CD4-positive, alpha-beta T cell treated with Interleukin-12 subunit alpha and Interleukin-12 subunit beta, for 1 hour (primary cell): ENCODE measurements at regions not wholly inside any gene's neighbourhood (a gene's known extent, or its start where the extent isn't known, plus 50 kb on each side); places are given as distances from the start of the nearest gene placed in this dataset.
"Not testable (repeated sequence)": the region's sequence is repeated elsewhere in the genome, so short reads cannot be mapped to it uniquely, and the experiment has no call there.

Experiments used
- DNase-seq: peaks from one replicate; pipeline ENCODE4 v3.0.0-alpha.2; 2020

DNA sequence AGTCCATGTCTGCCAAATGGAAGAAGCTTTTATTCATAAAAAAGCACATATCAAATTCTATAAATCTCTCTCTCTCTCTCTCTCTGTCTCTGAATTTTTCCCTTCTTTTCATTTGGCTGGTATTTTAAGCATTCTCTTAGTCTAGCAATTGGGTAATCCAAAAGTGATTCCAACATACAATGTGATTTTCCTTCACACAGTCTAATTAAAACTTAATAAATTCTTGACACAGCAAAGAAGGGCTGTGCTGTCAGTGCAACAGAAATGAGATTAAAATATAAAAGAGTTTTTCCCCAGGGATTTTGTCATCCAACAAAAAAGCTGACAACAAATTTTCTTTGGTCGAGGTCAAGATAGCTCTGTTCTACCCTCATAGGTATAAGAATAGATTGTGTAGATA lies 216.9 kb downstream of the CENPC start:
- no peak for DNase-seq

DNA sequence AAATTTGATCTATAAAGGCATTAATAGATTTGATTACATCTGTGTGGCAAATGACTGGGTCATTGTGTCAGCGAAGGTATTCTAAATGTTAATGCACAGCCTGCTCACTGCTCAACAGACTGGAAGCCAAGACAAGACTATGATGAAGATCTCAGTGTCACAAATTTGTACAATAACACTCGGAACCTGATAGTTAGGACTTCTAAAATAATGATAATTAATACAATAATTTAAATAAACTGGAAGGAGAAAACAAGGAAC lies 217.4 kb downstream of the CENPC start:
- DNase-seq, result no peak

DNA sequence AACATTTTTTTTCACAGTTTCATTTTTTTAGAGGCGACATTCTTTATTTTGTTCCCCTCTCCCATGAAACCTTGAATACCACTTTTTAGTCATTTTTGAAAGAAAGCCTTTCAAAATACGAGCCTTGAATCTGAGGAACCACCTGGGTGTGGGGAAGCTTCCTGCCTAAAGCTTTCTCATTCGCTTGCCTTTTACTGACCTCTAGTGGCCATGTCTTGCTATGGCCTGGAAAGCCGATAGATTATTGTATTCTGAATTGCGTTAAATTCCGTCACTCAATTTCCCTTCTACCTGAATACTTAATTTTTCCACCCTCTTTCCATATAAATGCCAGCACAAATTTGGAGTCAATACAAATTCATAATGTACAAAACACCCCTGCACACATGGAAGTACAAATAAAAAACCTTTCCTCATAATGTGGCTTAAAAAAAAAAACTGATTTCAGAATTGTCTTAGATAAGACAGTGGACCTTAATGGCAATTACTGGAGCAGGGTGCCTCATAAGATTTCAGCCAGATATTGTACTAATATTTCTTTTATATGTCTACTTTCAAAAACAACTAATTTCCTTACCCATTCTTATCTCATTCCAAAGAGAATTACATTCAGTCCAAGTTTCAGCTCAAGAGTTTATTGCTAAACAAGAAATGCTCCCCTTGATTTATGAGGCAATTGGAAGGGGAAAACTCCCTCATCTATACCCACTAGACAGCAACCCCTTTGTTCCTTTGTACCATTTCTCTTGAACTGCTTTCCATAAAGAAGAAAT lies 217.9 kb downstream of the CENPC start:
- peak; percentile 55 for DNase-seq

DNA sequence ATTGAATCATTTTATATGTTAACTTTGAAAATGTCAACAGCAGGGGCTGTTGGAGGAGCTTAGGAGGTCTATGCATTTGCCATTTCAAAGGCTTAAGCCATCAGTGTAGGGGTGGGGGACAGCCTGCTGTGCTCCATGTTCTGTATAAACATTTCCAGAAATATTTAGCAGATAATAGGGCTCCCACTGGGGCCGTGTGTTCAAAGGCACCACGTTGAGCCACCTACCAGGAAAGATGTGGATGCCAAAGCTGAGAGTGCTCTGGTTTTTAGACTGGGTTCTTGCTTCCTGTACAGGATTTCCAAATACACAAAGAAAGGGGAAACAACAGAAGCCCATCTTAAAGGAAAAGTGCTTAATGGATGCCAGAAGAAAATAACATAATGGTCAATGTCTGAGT lies 219.5 kb downstream of the CENPC start:
- no peak for DNase-seq

DNA sequence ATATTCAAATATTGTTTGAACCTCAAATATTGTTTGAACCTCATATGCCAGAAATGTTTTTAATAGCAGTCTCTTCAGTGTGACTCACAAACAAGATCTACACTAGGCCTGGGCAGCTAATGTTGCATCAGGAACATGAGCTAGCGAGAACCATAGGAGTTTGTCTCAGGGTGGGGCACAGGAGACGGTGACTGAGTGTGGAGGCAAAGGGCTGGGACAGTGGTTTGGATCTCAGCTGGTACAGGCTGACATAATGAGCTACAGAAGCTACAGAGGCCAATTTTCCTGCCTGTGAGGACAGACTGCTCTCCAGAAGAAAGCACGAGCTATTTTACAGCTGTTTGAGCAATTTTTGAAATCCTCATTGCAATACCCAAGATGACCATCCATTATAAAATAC lies 224.7 kb downstream of the CENPC start:
- DNase-seq, result no peak

DNA sequence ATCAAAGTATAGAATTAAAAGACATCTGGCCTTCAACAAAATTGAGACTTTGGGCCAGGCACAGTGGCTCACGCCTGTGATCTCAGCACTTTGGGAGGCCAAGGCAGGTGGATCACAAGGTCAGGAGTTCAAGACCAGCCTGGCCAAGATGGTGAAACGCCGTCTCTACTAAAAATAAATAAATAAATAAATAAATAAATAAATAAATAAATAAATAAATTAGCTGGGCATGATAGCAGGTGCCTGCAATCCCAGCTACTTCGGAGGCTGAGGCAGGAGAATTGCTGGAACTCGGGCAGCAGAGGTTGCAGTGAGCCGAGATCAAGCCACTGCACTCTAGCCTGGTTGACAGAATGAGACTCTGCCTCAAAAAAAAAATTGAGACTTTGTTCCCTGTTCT lies 225.7 kb downstream of the CENPC start:
- DNase-seq, result not testable (repeated sequence)

DNA sequence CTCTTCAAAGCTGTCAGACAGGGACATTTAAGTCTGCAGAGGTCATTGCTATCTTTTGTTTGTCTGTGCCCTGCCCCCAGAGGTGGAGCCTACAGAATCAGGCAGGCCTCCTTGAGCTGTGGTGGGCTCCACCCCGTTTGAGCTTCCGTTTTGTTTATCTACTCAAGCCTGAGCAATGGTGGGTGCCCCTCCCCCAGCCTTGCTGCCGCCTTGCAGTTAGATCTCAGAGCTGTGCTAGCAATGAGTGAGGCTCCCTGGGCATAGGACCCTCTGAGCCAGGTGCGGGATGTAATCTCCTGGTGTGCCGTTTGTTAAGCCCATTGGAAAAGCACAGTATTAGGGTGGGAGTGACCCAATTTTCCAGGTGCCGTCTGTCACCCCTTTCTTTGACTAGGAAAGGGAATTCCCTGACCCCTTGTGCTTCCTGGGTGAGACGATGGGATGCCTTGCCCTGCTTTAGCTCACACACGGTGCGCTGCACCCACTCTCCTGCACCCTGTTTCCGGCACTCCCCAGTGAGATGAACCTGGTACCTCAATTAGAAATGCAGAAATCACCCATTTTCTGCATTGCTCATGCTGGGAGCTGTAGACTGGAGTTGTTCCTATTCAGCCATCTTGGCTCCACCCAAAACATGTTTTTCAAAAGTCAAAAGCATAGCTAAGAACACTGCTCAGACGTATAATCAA lies 244.7 kb downstream of the CENPC start:
- DNase-seq, result not testable (repeated sequence)

DNA sequence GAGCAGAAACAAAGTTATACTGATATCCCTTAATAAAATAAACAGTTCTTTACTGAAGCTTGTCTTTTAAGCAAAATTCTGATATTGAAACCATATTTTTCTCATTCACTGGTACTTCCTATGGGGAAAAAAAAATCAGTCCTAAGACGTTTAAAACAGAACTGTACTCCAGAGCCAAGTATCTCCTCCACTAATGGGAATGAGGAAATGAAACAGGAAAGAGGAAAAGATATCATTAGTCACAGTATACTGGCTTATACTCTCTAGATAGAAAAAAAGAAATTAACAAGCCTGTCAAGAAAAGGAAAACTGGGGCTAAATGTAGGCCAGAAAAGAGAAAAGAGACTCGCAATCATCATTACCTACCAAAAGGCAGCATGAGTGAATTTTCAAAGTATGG lies 252.7 kb downstream of the CENPC start:
- no peak for DNase-seq

DNA sequence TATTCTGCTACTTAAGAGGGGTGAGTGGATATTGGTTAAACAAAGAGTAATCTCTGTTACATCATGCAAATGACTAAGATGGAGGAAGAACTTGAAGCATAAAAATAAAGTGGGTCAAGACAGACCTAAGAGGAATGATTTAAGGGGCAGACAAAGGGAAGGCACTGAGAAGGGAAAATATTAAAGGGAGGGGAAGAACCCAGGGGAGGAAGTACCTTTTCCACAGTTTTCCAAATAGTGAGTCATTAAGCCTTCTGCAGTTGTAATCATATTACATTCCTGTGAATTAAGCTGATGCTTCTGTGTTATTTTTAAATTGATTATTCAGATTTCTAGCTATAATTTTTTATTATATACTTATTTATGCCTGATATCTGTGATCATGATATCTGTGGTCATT lies 253.3 kb downstream of the CENPC start:
- no peak for DNase-seq

DNA sequence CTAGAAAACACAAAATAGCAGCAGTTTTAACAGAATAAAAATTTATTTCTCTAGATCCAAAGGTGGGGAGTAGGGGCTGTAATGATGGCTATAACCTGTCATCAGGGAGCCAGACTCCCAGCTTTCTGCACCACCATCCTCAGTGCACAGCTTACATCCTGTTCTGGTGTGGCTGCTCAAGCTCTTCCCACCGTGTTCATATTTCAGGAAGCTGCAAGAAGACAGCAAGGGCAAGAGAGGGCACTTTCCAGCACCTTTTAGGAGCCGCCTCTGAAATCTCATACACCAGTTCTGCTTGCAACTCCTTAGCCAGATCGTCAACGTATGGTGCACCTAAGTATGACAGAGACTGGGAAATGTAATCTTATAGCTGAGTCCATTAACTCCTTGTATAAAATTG lies 253.7 kb downstream of the CENPC start:
- no peak for DNase-seq

DNA sequence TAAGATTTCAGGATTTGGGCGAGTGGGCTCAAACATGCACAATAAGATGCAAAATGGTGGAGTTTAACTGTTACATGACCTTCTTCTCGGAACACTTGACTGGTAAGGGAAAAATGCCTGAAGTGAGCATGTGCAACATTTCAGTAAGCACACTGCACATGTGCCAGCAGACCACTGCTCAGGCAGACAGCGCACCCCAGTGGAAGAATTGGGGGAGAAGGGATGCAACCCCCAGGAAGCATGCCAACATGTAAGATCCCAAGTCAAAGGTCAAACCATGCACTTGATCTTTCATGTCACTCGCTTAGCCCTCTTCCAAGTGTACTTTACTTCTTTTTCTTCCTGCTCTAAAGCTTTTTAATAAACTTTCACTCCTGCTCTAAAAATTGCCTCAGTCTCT lies 256.3 kb downstream of the CENPC start:
- no peak for DNase-seq

DNA sequence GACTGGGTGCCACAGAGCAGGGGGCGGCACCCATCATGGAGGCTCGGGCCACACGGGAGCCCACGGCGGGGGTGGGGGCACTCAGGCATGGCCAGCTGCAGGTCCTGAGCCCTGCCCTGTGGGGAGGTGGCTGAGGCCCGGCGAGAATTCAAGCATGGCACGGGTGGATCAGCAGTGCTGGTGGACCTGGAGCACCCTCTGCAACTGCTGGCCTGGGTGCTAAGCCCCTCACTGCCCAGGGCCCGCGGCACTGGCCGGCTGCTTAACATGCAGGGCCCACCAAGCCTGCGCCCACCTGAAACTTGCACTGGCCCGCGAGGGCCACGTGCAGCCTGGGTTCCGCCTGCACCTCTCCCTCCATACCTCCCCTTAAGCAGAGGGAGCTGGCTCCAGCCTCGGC lies 258.6 kb downstream of the CENPC start:
- no peak for DNase-seq

DNA sequence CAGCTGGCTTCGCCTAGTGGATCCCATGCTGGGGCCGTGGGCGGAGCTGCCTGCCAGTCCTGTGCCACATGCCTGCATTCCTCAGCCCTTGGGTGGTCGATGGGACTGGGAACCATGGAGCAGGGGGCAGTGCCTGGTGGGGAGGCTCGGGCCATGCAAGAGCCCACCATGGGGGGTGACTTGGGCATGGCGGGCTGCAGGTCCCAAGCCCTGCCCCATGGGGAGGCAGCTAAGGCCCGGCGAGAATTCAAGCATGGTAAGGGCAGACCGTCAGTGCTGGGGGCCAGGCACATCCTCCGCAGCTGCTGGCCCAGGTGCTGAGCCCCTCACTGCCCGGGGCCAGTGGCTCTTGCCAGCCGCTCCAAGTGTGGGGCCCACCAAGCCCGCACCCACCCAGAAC lies 262.6 kb downstream of the CENPC start:
- no peak for DNase-seq

DNA sequence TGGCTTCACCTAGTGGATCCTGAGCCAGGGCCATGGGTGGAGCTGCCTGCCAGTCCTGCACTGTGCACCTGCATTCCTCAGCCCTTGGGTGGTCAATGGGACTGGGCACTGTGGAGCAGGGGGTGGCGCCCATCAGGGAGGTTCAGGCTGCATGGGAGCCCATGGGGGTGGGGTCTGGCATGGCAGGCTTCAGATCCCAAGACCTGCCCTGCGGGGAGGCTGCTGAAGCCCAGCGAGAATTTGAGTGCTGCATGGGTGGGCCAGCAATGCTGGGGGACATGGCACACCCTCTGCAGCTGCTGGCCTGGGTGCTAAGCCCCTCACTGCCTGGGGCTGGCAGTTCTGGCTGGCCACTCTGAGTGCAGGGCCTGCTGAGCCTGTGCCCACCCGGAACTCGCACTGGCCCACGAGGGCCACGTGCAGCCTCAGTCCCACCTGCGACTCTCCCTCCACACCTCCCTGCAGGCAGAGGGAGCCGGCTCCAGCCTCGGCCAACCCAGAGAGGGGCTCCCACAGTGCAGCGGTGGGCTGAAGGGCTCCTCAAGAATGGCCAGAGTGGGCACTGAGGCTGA lies 270.0 kb downstream of the CENPC start:
- no peak for DNase-seq

DNA sequence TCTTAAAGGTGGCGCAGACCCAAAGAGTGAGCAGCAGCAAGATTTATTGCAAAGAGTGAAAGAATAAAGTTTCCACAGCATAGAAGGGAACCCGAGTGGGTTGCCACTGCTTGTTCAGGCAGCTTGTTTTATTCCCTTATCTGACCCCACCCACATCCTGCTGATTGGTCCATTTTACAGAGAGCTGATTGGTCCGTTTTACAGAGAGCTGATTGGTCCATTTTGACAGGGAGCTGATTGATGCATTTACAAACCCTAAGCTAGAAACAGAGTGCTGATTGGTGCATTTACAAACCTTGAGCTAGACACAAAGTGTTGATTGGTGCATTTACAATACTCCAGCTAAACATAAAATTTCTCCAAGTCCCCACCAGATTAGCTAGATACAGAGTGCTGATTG lies 270.6 kb downstream of the CENPC start:
- not testable (repeated sequence) for DNase-seq

DNA sequence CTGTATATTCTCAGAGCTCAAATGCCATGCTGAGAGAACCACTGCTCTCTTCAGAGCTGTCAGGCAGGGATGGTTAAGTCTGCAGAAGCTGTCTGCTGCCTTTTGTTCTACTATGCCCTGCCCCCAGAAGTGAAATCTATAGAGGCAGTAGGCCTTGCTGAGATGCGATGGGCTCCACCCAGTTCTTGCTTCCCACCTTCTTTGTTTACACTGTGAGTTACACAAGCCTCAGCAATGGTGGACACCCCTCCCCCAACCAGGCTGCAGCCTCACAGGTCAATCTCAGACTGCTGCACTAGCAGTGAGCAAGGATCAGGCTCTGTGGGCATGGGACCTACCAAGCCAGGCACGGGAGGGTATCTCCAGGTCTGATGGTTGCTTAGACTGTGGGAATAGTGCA lies 271.6 kb downstream of the CENPC start:
- DNase-seq, result no peak

DNA sequence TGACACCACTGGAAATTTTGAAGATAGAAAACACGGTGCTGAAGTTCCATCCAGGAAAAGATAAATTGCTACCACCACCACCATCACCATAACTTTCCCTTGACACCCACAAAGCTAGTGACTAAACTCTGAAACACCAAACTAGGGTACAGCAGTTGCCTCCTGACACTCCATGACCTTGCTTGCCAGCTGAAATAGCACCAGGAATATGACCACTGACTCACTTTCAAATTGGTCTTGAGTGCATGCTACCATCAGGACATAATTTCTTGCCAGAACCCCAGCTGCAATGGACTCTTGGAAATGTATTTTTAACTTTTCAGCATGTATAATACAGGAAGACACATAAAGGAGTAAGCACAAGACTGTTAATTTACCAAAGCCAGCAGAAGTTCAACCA lies 283.3 kb downstream of the CENPC start:
- no peak for DNase-seq

DNA sequence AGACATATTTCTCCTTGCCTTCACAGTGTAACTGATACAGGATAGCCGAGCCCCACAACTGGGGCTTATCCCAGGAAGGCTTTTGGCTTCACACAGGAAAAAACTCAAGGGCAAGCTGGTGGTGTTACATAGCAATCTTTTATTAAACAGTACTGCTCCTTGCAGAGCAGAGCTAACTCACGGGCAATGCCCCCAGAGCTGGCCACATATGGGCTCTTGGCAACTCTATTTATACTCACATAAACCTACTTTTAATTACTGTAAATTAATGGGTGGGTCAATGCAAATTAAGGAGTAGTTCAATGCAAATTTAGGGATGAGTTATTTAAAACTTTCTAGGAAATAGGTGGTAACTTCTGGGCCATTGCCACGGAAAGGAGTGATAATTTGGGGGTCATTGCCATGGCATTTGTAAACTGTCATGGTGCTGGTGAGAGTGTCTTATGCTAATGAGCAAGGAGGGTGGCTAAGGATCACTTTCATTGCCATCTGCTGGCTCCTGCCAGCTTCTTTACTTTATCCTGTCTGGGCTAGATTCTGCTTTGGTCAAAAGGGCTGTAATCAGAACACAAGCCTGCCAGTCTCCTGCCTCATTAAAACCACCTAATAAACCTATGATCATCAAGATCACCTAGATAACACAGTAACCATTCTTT lies 288.8 kb downstream of the CENPC start:
- DNase-seq, result no peak

DNA sequence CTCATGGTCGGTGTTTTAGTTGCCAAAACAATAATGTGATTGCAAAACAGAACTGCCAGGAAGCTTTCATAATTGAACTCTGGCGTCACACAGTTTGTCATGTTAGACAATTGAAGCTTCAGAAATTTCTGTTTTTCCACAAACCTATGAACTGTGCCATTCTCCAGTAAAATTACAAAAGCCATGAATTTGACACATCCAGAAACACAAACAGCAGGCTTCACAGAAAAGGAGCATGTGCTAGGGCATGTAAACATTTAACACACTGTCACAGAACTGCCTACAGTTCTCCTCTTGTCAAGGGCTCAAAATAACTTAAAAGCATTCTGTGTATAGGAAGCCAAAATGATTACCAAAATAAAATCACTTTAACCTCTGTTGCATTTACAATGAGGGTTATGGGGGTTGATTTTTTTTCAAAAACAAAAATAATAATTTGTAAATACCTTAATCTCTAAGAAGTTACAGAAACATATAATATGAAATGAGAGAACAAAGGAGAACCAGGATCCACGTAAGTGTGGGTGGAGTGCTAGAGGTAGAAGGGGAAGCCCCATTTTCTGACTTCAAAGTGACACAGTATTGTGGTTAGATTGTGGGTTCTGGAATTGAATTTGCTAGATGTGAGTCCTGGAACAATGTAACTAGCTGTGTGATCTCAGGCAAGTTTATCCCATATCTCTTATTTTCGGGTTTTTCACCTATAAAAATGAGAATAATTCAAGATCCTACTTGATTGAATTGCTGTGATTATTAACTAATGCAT lies 295.0 kb downstream of the CENPC start:
- no peak for DNase-seq

DNA sequence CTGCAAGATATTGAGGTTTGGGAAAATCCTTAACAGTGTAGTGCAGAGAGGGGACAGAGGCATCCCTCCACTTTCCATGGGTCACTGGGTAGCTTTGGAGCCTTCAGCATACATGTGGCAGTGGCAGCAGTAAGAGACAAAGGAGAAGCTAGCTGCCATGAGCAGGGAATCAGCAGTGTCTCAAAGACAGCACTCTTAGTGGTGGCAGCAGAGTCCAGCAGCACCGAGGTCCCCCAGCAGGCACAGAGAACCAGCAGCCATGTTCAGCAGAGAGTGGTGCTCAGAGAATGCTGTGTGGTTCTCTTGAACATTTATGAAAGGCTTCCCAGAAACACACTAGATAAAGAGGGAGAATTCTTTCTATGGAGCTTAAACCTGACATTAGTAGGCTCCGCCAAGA lies 308.5 kb downstream of the CENPC start:
- DNase-seq, result no peak

DNA sequence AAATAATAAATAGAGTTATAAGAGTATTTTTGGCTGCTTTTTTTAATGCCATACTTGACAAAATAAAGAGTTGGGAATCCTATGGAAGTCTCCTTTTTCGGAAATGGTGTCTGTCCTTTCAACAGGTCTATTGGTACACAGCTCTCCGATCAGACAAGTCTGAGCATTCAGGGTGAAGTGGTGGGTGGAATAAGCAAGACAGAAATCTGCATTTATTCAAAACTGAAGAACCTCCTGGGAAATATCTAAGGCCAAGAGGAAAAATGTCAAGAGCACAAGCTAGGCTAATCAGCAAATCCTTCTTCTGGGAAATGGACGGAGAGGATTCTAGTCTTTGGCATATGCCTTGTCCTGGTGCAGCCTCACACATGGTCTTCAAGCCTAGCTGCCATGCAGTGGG lies 309.0 kb downstream of the CENPC start:
- DNase-seq, result no peak

DNA sequence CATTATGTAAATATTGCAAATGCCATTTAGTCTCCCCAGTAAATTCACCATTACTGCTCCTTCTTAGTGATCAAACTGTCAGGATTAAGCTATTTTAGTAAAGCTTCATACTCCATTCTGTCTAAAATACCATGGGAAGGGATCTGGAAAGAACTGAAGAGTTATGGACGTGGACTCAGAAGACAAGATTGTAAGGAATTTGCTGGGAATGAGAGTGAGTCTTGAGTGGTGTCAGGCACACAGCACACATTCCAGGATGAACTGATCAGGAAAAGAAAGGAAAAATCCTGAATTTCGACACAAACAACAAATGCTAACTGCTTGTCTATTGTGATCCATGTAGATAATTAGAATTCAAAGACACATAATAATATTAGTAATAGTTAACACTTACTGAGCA lies 311.0 kb downstream of the CENPC start:
- no peak for DNase-seq

DNA sequence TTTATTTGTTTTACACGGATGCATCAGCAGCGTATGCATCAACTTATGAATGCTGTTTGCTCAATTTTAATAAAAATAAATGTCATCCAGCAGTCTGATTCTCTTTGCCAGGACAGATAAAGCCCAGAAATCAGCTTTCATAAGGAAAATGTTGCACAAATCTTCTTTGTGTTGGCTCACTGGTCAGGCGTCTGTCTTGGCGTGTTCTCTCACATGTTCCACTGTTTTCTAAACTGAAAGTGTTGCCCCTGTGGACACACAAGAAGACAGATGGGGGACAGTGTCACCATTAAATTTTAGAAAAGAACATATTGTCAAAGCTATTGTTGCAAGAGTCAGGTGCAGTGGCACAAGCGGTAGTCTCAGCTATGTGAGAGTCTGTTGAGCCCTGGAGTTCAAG lies 316.2 kb downstream of the CENPC start:
- no peak for DNase-seq

DNA sequence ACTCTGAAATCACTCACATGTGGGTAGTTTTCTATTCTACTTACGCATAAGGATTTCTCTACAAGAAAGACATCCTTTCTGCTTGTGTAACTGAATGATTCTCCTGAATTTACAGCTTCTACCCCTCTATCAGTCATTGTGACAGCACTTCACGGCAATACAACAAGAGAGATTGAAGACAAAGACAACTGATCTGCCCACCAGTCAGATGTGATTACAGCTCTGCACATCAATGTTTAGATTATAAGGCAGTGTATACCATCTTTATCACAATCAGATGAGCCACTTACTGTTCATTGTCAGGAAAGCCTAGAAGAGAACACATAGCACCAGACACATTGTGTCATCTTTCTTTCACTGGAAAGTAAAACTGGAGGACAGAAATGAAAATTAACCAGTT lies 324.4 kb downstream of the CENPC start:
- DNase-seq, result no peak
